CD4-positive, alpha-beta T cell (primary cell): ENCODE measurements at regions not wholly inside any gene's neighbourhood (a gene's known extent, or its start where the extent isn't known, plus 50 kb on each side); places are given as distances from the start of the nearest gene placed in this dataset.
A peak's percentile ranks its signal among the peaks of the same experiment; 100 is the strongest.

Experiments used
- ATAC-seq: fragments of 200-7000 bp; cut with Tn5 transposase; one replicate; pipeline ENCODE4 v1.10.0; 2022; ENCODE audit warnings: mild to moderate bottlenecking; ENCODE audit not compliant: poor library complexity
- CTCF ChIA-PET: fragments of 350-600 bp; sonication (Branson Sonifier 250); formaldehyde crosslinking; loops from one replicate; lab custom pipeline; 2021; ENCODE audit warnings: antibody characterized with exemption, inconsistent platforms; lab: Charles Lee
- POLR2A ChIA-PET: fragments of 350-600 bp; sonication (Branson Sonifier 250); formaldehyde crosslinking; loops from one replicate; lab custom pipeline; 2021; ENCODE audit warnings: antibody characterized with exemption, inconsistent platforms; lab: Charles Lee
- DNase-seq, 14 experiments: peaks; one replicate each; pipeline ENCODE4 v3.0.0-alpha.2; 2013 to 2020; ENCODE audit warnings: mixed read lengths in 2 of 14
- H3K27ac ChIP-seq, 2 donors: one replicate each; pipeline versions ENCODE4 v1.5.1 to v1.7.0; 2013; ENCODE audit warnings: low read length in 2 of 2, low read depth in 1 of 2, mild to moderate bottlenecking in 1 of 2
- H3K27me3 ChIP-seq, 2 experiments: 1 replicate in 1 of 2; 2 replicates in 1 of 2; pipeline versions ENCODE4 v1.6.1 to v1.7.0; 2013; ENCODE audit warnings: low read length in 2 of 2, control low read depth in 1 of 2, mild to moderate bottlenecking in 1 of 2, moderate library complexity in 1 of 2; ENCODE audit not compliant: insufficient read depth in 2 of 2, control insufficient read depth in 1 of 2
- H3K36me3 ChIP-seq: one replicate; pipeline ENCODE4 v1.6.1; 2013; ENCODE audit warnings: low read length, control low read depth; ENCODE audit not compliant: insufficient read depth
- H3K4me1 ChIP-seq: one replicate; pipeline ENCODE4 v1.6.1; 2013; ENCODE audit warnings: low read length, control low read depth; ENCODE audit not compliant: insufficient read depth
- H3K4me3 ChIP-seq: one replicate; pipeline ENCODE4 v1.5.1; 2013; ENCODE audit warnings: mild to moderate bottlenecking, low read length, moderate library complexity
- H3K9me3 ChIP-seq, 2 experiments: 1 replicate in 1 of 2; 2 replicates in 1 of 2; pipeline versions ENCODE4 v1.6.1 to v1.7.0; 2013; ENCODE audit warnings: low read length in 2 of 2, mild to moderate bottlenecking in 2 of 2, control low read depth in 1 of 2, moderate library complexity in 1 of 2; ENCODE audit not compliant: control insufficient read depth in 1 of 2, insufficient read depth in 1 of 2
- H3K27ac Mint-ChIP-seq: one replicate; pipeline ENCODE4 v1.8.0; 2020; ENCODE audit warnings: mixed read lengths
- H3K27me3 Mint-ChIP-seq: one replicate; pipeline ENCODE4 v1.8.0; 2021; ENCODE audit warnings: mixed read lengths
- H3K36me3 Mint-ChIP-seq: one replicate; pipeline ENCODE4 v1.8.0; 2021; ENCODE audit warnings: low read depth, mixed read lengths
- H3K4me1 Mint-ChIP-seq: one replicate; pipeline ENCODE4 v1.8.0; 2021; ENCODE audit warnings: low read depth, mixed read lengths
- H3K4me3 Mint-ChIP-seq: one replicate; pipeline ENCODE4 v1.8.0; 2020; ENCODE audit warnings: mild to moderate bottlenecking, mixed read lengths
- H3K9me3 Mint-ChIP-seq: one replicate; pipeline ENCODE4 v1.8.0; 2020; ENCODE audit warnings: mixed read lengths
- intact Hi-C, 2 experiments: fragments of 100-400 bp; cut with DNase I in 1 of 2; cut with micrococcal nuclease in 1 of 2; formaldehyde crosslinking; loops; one replicate each; pipeline versions ENCODE4 v1.15.1 to v1.9.0; 2023 to 2025; cut with DNase I, micrococcal nuclease
- TF ChIP-seq, protein P1 (sequence below): fragments of 200-600 bp; IDR thresholded peaks from one replicate; pipeline ENCODE4 v1.8.0; 2022; ENCODE audit warnings: antibody characterized with exemption, mild to moderate bottlenecking

DNA sequence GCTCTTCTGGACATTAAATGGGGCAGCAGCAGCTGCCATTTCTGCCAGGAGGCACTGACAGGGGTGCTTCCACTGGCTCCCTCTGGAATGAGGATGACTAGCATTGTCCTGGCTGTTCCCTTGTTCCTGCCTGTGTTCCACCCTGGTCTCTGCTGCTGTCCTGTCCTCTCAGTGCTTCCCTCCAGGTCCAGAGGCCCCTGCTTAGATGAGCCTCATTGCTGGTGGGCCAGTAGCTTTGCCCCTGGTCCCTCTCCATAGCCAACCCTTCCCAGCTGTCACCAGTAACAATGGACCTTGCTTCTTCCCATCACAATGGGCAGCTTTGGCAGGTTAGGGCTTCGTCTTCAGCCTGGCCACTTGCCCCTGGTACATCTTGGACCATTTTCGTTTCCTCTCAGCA lies 561.1 kb downstream of the TCERG1L start:
- ATAC-seq (no peak), DNase-seq (peak in 1 of 14 experiments; percentile 2)
- Mint-ChIP-seq H3K4me1 (no peaks in the 10 kb centered on the region), H3K27ac (no peak overlapping the region), H3K36me3 (no peaks in the 10 kb centered on the region), H3K9me3 (peaks cover 4% of the 10 kb centered on the region), H3K4me3 (no peak overlapping the region), H3K27me3 (no peaks in the 10 kb centered on the region)
- POLR2A ChIA-PET: no interaction called here
- Histone ChIP-seq H3K9me3 (peaks cover 8 to 35% of the 10 kb centered on the region in 2 experiments), H3K4me3 (no peak overlapping the region), H3K4me1 (no peaks in the 10 kb centered on the region), H3K27ac (no peak overlapping the region), H3K36me3 (no peaks in the 10 kb centered on the region), H3K27me3 (no peaks in the 10 kb centered on the region)
- CTCF ChIA-PET: no interaction called here
- intact Hi-C loops: no loop called here
- TF ChIP-seq, protein P1, sequence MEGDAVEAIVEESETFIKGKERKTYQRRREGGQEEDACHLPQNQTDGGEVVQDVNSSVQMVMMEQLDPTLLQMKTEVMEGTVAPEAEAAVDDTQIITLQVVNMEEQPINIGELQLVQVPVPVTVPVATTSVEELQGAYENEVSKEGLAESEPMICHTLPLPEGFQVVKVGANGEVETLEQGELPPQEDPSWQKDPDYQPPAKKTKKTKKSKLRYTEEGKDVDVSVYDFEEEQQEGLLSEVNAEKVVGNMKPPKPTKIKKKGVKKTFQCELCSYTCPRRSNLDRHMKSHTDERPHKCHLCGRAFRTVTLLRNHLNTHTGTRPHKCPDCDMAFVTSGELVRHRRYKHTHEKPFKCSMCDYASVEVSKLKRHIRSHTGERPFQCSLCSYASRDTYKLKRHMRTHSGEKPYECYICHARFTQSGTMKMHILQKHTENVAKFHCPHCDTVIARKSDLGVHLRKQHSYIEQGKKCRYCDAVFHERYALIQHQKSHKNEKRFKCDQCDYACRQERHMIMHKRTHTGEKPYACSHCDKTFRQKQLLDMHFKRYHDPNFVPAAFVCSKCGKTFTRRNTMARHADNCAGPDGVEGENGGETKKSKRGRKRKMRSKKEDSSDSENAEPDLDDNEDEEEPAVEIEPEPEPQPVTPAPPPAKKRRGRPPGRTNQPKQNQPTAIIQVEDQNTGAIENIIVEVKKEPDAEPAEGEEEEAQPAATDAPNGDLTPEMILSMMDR: no peak

DNA sequence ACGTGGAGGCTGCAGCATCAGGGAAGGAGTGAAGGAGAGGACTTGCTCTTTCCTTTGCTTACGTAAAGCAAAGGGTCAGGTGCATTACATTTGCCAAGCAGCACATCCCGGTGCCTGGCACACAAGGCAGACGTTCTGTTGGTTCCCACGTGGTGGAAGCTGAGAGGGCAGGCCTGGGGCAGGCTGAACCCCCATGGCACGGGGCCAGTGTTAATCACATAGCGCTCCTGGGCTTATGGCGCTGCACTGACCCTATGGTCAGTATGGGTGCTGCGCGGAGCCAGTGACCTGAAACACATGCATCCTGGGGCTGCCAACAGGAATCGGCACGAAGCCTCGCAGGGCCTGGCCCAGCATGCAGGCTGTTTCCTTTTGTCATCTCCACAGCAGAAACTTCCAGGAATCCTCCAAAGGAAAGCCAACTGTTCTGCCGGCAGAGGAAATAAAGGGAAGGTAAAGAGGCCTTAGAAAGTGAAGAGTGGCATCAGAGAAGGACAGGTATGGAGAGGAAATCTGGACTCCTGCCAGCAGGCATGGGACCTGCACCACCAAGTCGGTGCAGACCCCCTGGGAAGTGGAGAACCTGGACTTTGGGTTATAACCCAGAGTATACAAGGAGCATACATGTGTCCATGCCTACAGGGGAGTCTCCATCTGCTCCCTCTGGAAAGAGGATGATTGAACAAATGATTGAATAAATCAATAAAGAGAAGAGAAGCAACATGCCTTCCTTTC lies 560.2 kb downstream of the TCERG1L start:
- H3K27ac ChIP-seq: no peak overlapping the region
- peaks cover 8 to 31% of the 10 kb centered on the region in 2 experiments for H3K9me3 ChIP-seq
- TF ChIP-seq, protein P1: no peak
- H3K27ac Mint-ChIP-seq: no peak overlapping the region
- no peaks in the 10 kb centered on the region for H3K27me3 ChIP-seq
- peak in 1 of 14 experiments; percentile 16 for DNase-seq
- H3K4me1 ChIP-seq: no peaks in the 10 kb centered on the region
- ATAC-seq: no peak
- H3K4me3 ChIP-seq: no peak overlapping the region
- H3K4me3 Mint-ChIP-seq: no peak overlapping the region
- no peaks in the 10 kb centered on the region for H3K4me1 Mint-ChIP-seq
- POLR2A ChIA-PET: no interaction called here
- intact Hi-C loops: no loop called here
- no peaks in the 10 kb centered on the region for H3K27me3 Mint-ChIP-seq
- H3K36me3 Mint-ChIP-seq: no peaks in the 10 kb centered on the region
- H3K9me3 Mint-ChIP-seq: peaks cover 4% of the 10 kb centered on the region
- no peaks in the 10 kb centered on the region for H3K36me3 ChIP-seq
- CTCF ChIA-PET: no interaction called here

DNA sequence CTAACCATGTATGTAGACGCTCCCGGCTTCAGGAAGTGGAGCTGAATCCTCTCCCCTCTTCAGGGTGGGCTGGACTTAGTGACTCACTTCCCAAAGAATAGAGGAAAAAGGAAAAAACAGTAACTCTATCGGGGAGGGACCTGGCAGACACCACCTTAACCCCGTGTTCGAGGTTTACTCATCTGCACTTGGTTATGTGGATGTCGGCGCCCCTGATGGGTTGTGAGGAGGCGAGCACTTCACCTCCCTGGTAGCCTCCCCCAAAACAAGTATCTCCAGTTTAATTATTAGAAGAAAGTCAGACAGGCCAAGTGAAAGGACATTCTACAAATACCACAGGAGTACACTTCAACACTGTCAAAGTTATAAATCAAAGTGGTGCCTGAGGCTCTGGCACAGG lies 559.7 kb downstream of the TCERG1L start:
- peaks cover 8 to 30% of the 10 kb centered on the region in 2 experiments for H3K9me3 ChIP-seq

More for the DNA sequence above, 559.7 kb downstream of the TCERG1L start:
- intact Hi-C loops: no loop called here
- POLR2A ChIA-PET: no interaction called here
- CTCF ChIA-PET: no interaction called here
- H3K4me1 Mint-ChIP-seq: no peaks in the 10 kb centered on the region
- H3K27ac ChIP-seq: no peak overlapping the region
- no peaks in the 10 kb centered on the region for H3K36me3 ChIP-seq
- H3K9me3 Mint-ChIP-seq: peaks cover 4% of the 10 kb centered on the region
- H3K4me3 Mint-ChIP-seq: no peak overlapping the region
- no peak overlapping the region for H3K27ac Mint-ChIP-seq
- no peaks in the 10 kb centered on the region for H3K36me3 Mint-ChIP-seq
- DNase-seq (no peak), ATAC-seq (no peak)
- H3K4me1 ChIP-seq: no peaks in the 10 kb centered on the region
- no peak overlapping the region for H3K4me3 ChIP-seq
- H3K27me3 ChIP-seq: no peaks in the 10 kb centered on the region
- TF ChIP-seq, protein P1: no peak
- H3K27me3 Mint-ChIP-seq: no peaks in the 10 kb centered on the region
